Heart left ventricle (tissue), 16 donors: ENCODE measurements at regions not wholly inside any gene's neighbourhood (a gene's known extent, or its start where the extent isn't known, plus 50 kb on each side); places are given as distances from the start of the nearest gene placed in this dataset.

Source experiments
- ATAC-seq, 4 donors: fragments of 200-7000 bp; cut with Tn5 transposase; one replicate each; pipeline ENCODE4 v1.9.1; 2020 to 2022; ENCODE audit warnings: moderate library complexity in 4 of 4, mild to moderate bottlenecking in 3 of 4, moderate number of reproducible peaks in 1 of 4
- DNase-seq, 5 donors: peaks; one replicate each; pipeline ENCODE4 v3.0.0-alpha.2; 2020
- H3K27ac ChIP-seq, 12 donors: fragments of 200-600 bp; sonication (generic) in 4 of 12; one replicate each; pipeline versions ENCODE4 v1.5.0 to v1.8.0; 2016 to 2022; ENCODE audit warnings: mild to moderate bottlenecking in 2 of 12
- H3K27me3 ChIP-seq, 9 donors: fragments of 200-600 bp; sonication (generic) in 2 of 9; one replicate each; pipeline versions ENCODE4 v1.5.1 to v1.8.0; 2016 to 2022; ENCODE audit warnings: mild to moderate bottlenecking in 3 of 9
- H3K36me3 ChIP-seq, 9 donors: fragments of 200-600 bp; sonication (generic) in 2 of 9; one replicate each; pipeline versions ENCODE4 v1.5.0 to v1.8.0; 2018 to 2022; ENCODE audit warnings: mild to moderate bottlenecking in 2 of 9
- H3K4me1 ChIP-seq, 12 donors: fragments of 200-600 bp; sonication (generic) in 4 of 12; one replicate each; pipeline versions ENCODE4 v1.5.0 to v1.8.0; 2016 to 2022; ENCODE audit warnings: mild to moderate bottlenecking in 3 of 12
- H3K4me3 ChIP-seq, 12 donors: fragments of 200-600 bp; sonication (generic) in 4 of 12; one replicate each; pipeline versions ENCODE4 v1.5.0 to v1.8.0; 2017 to 2022; ENCODE audit warnings: mild to moderate bottlenecking in 9 of 12, moderate library complexity in 4 of 12
- H3K9me3 ChIP-seq, 12 donors: fragments of 200-600 bp; sonication (generic) in 4 of 12; one replicate each; pipeline versions ENCODE4 v1.5.0 to v1.8.0; 2016 to 2022; ENCODE audit warnings: mild to moderate bottlenecking in 1 of 12
- POLR2A ChIP-seq, 2 donors: fragments of 450-650 bp; IDR thresholded peaks; one replicate each; pipeline ENCODE4 v1.6.1; 2017; ENCODE audit warnings: antibody characterized with exemption in 2 of 2, mild to moderate bottlenecking in 2 of 2, moderate library complexity in 2 of 2
- WGBS, 4 donors: extraction: QIAGEN DNeasy Blood & Tissue Kit in 2 of 4; methylation state at CpG; one replicate each; pipeline versions ENCODE4 v1.1.5 to v1.1.7; 2013 to 2018; 5-methylcytosine and 5-hydroxymethylcytosine counted together
- intact Hi-C, 10 donors: fragments of 100-400 bp; cut with DNase I; formaldehyde crosslinking; loops; one replicate each; pipeline versions ENCODE4 v1.11.1 to v1.14.2; 2022
- TF ChIP-seq, protein P1 (sequence below), 12 donors: fragments of 200-600 bp; sonication (generic) in 4 of 12; IDR thresholded peaks; one replicate each; pipeline versions ENCODE4 v1.5.0 to v1.8.0; 2018 to 2022; ENCODE audit warnings: antibody characterized with exemption in 12 of 12, mild to moderate bottlenecking in 5 of 12
- donor health status: ischemic (EF 13 %, LVEDD 7.1; RV severe dilation, severe dysfunction).
- donor health status: healthy with polysubstance abuse.
- donor health status: DM: no; HTN: yes; CAD: no.
- donor health status: DM: no; HTN: no; CAD: no.
- donor health status: ischemic (EF 25% LVEDD 6.9; RV normal size, moderate dysfunction).
- donor health status: ischemic (EF 25% LVEDD 5.7; RV mildly dilated, moderate dysfunction).
- donor health status: healthy.
- donor health status: DM: yes; HTN: yes; CAD: no.
- donor health status: ischemic (EF 35%, LVEDD 5.7; RV mildly dilated, moderate dysfunction).
- donor health status: nonischemic (EF 11% LVEDD 7.7; RV severe dilation, severe dysfunction).
- donor health status: DM: yes; HTN: yes; CAD: no.
- donor health status: PGD.
- donor health status: ischemic (EF 29% LVEDD 5.4; RV normal size, mild dysfunction).
- donor health status: nonischemic (EF 23%, LVEDD 6.1; RV moderate dilation, normal function).

DNA sequence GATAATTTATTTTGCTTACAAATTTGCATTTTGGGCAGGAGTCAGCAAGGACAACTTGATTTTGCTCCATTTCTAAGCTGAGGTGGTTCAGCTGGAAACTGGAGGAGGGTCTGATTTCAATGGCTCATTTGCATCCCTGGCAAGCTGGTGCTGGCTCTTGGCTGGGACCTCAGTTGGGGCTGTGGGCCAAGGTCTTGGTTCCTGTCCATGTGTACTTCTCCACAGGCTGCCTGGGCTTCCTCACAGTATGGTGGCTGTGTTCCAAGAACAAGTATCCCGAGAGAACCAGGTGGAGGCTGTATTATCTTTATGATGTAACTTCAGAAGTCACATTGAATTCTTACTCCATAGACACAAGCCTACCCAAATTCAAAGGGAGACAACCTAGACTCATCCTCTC, 77.0 kb upstream of the STX18 start:
- ATAC-seq (no peak), DNase-seq (no peak)
- TF ChIP-seq POLR2A (IDR thresholded peaks at IDR 0.05) = no peak
- TF ChIP-seq, protein P1, sequence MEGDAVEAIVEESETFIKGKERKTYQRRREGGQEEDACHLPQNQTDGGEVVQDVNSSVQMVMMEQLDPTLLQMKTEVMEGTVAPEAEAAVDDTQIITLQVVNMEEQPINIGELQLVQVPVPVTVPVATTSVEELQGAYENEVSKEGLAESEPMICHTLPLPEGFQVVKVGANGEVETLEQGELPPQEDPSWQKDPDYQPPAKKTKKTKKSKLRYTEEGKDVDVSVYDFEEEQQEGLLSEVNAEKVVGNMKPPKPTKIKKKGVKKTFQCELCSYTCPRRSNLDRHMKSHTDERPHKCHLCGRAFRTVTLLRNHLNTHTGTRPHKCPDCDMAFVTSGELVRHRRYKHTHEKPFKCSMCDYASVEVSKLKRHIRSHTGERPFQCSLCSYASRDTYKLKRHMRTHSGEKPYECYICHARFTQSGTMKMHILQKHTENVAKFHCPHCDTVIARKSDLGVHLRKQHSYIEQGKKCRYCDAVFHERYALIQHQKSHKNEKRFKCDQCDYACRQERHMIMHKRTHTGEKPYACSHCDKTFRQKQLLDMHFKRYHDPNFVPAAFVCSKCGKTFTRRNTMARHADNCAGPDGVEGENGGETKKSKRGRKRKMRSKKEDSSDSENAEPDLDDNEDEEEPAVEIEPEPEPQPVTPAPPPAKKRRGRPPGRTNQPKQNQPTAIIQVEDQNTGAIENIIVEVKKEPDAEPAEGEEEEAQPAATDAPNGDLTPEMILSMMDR (IDR thresholded peaks at IDR 0.05) = no peak
- Histone ChIP-seq H3K27ac (no peak overlapping the region), H3K4me1 (no peaks in the 10 kb centered on the region), H3K9me3 (peaks cover 0 to 10% (median 0%) of the 10 kb centered on the region in 12 donors), H3K27me3 (no peaks in the 10 kb centered on the region), H3K4me3 (no peak overlapping the region), H3K36me3 (no peaks in the 10 kb centered on the region)
- intact Hi-C loops = no loop called here
- WGBS, 4 donors = 27 to 56% (median 39%) methylated on average over 1 of the region's 1 CpG

DNA sequence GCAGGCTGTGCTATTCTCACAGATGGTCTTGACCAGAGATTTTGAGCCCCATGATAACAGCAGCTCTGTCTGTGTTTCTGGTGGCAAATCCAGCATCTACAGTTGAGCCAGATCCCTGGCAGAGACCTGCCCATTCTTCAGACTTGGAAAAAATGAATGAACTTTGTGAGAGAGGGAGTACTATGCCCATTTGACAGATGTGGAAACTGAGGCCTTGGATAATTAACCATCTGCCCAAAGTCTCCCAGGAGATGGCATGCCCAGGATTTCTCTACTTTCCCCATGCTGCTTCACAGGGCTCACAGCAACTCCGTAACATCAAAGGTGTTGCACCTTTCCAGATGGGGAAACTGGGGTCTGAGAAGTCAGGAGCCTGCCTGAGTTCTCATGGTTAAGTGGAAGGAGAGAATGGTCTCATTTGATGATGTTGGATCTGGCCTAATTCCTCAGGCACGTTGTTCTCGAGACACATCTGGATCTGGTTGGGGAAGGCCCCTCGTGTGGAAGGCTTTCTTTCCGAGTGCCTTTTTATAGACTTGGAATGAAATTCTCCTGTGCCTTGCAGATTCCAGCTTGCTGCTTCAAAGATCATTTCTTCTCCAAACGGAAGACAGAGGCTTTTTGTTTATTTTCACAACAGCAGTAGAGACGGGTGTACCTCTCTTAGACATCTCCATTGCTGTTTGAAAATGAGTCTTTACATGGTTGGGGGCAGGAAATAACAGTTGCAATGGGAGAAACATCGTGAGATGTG, 73.3 kb upstream of the STX18 start:
- Histone ChIP-seq H3K9me3 (peaks cover 0 to 10% (median 0%) of the 10 kb centered on the region in 12 donors), H3K27me3 (no peaks in the 10 kb centered on the region), H3K4me3 (no peak overlapping the region), H3K4me1 (no peaks in the 10 kb centered on the region), H3K27ac (no peak overlapping the region), H3K36me3 (no peaks in the 10 kb centered on the region)
- ATAC-seq (no peak), DNase-seq (no peak)
- 66 to 73% (median 70%) methylated on average over 8 of the region's 8 CpGs for WGBS, 4 donors
- TF ChIP-seq, protein P1 (IDR thresholded peaks at IDR 0.05) = no peak
- no peak for TF ChIP-seq POLR2A (IDR thresholded peaks at IDR 0.05)
- intact Hi-C loops = no loop called here

- WGBS, 4 donors = 90 to 94% (median 91%) methylated on average over 8 of the region's 8 CpGs
- H3K27ac ChIP-seq = no peak overlapping the region
- DNase-seq (no peak), ATAC-seq (no peak)
- no peaks in the 10 kb centered on the region for H3K27me3 ChIP-seq
- H3K9me3 ChIP-seq = peaks cover 0 to 5% (median 0%) of the 10 kb centered on the region in 12 donors
- no peaks in the 10 kb centered on the region for H3K4me1 ChIP-seq
- no peaks in the 10 kb centered on the region for H3K36me3 ChIP-seq
- no peak overlapping the region for H3K4me3 ChIP-seq
- TF ChIP-seq, protein P1 (IDR thresholded peaks at IDR 0.05) = no peak
- TF ChIP-seq POLR2A (IDR thresholded peaks at IDR 0.05) = no peak
- intact Hi-C loops = no loop called here
Observed at GRCh38 chr4:4613641-4614286, 71.9 kb upstream of the STX18 start.

- TF ChIP-seq, protein P1 (IDR thresholded peaks at IDR 0.05) = no peak
- no peak for TF ChIP-seq POLR2A (IDR thresholded peaks at IDR 0.05)
- no peaks in the 10 kb centered on the region for H3K9me3 ChIP-seq
- ATAC-seq = no peak
- H3K36me3 ChIP-seq = no peaks in the 10 kb centered on the region
- no peak overlapping the region for H3K4me3 ChIP-seq
- WGBS, 4 donors = 61 to 79% (median 74%) methylated on average over 2 of the region's 2 CpGs
- H3K27me3 ChIP-seq = no peaks in the 10 kb centered on the region
- no peak for DNase-seq
- H3K4me1 ChIP-seq = no peaks in the 10 kb centered on the region
- intact Hi-C loops = no loop called here
- no peak overlapping the region for H3K27ac ChIP-seq
Observed at GRCh38 chr4:4613126-4613465, 71.2 kb upstream of the STX18 start.
